GM18870 (cell line): ENCODE measurements at regions not wholly inside any gene's neighbourhood (a gene's known extent, or its start where the extent isn't known, plus 50 kb on each side); places are given as distances from the start of the nearest gene placed in this dataset.
"Not testable (repeated sequence)": the region's sequence is repeated elsewhere in the genome, so short reads cannot be mapped to it uniquely, and the experiment has no call there.

ENCODE experiments used
- ATAC-seq: cut with Tn5 transposase; IDR thresholded peaks from one replicate; pipeline ENCODE4 v1.9.1; 2021; ENCODE audit warnings: moderate library complexity; ENCODE audit not compliant: unreplicated experiment

DNA sequence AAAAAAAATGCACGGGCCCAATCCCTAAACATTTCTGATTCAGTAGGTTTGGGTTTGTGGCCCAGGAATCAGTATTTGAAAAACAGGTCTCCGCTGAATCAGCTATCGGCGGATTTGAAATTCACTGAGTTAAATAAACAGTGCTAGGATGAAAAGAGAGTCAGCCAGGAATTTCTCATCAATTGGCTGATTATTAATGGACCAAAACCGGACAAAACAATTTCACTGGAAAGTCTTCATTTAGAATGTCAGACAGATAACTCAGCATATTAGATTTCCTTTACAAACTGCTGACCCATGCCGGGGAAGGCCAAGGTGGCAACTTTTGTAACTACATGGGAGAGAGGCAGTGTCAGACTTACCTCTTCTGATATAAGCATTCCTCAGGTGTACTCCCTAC is 99.4 kb upstream of the LSM6 start:
- no peak for ATAC-seq

DNA sequence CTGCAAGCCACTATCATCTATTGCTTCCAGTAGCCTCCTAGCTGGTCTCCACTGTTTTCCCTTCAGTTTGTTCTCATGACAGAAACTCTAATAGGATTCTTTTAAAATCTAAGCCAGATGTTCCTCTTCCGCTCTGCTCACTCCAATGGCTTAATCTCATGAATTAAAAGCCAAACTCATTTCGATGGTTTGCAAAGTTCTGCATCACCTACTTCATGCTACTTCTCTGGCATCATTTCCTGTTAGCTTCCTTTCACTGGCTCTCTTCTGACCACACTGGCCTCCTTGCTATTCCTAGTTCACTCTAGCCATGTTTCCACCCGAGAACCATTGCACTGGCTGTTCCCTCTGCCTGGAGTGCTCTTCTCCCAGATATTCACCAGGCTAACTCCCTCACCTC is 102.0 kb upstream of the LSM6 start:
- no peak for ATAC-seq

- no peak for ATAC-seq
These were observed 103.1 kb upstream of the LSM6 start for GRCh38 chr4:146072376-146072775.

GRCh38 chr4:146071390-146071789 is 104.1 kb upstream of the LSM6 start:
- no peak for ATAC-seq

- ATAC-seq = peak; percentile 33
These were observed 112.4 kb upstream of the LSM6 start for GRCh38 chr4:146063143-146063542.

DNA sequence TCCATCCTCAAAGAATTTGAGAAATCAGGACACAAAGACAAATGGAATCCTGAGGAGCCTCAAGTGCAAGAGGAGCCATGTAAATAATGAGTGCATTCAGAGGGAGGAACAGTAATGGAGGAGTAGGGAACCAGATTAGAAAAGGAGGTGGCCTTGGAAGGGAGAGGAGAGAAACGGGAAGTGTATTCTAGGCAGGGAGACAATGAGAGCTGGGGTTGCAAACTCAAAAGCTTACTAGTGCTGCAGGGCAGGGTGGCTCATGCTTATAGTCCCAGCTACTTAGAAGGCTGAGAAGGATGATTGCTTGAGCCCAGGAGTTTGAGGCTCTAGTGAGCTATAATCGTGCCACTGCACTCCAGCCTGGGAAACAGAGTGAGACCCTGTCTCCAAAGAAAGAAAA is 113.2 kb upstream of the LSM6 start:
- ATAC-seq = no peak

GRCh38 chr4:146061610-146062334 is 113.7 kb upstream of the LSM6 start:
- no peak for ATAC-seq

DNA sequence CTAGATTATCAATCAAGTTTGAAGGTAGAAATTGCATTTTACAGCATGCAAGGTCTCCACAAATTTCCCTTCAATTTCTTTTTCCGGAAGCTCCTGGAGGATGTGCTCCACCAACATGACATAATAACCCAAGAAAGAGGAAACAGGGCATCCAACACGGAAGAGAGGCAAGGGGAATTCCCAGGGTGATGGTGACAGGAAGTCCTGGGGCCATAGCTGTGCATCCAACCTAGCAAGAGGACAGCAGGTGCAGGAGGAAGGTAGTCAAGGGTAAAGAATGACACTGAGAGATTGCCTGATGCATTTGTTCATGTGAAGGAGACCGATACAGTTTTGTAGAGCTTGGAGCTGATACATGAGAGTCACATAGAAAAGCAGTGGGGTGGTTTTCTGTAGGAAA is 115.7 kb upstream of the LSM6 start:
- peak; percentile 75 for ATAC-seq

DNA sequence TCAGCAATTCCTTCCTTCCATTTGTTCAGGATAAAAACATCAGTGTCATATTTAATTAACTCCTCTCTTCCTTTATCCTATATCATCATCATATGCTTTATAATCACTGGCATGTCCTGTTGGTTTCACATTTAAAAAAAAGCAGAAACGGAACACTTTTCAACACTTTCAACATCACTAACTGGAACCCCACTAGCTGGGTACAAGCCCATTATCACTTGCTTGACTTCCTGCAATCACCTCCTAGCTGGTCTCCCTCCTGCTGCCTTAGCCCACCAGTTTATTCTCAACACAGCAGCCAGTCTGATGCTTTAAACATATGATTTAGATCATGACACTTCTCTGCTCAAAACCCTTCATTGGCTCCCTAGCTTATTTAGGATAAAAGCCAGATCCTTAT is 116.4 kb upstream of the LSM6 start:
- ATAC-seq = peak; percentile 33

- no peak for ATAC-seq
These were observed 117.0 kb upstream of the LSM6 start for GRCh38 chr4:146058531-146058930.

DNA sequence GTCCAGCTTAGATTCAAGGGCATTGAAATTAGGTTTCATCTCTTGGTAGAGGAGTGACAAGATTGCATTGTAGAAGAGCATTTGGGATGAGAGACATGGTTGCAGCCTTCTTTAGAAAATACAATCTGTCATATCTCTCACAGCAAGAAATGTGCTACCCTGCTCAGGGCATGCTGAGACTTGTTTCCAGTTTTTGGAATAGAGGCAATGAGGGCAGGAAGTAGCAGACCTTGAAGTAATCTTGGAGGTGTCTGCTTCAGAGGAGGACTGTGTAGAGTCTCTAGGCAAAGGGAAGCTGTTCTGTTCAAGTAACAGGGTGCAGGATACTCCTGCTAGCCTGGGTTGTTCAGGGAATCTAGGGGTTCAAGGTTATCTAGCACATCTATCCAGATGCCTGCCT is 116.1 kb upstream of the ZNF827 start:
- ATAC-seq = no peak

DNA sequence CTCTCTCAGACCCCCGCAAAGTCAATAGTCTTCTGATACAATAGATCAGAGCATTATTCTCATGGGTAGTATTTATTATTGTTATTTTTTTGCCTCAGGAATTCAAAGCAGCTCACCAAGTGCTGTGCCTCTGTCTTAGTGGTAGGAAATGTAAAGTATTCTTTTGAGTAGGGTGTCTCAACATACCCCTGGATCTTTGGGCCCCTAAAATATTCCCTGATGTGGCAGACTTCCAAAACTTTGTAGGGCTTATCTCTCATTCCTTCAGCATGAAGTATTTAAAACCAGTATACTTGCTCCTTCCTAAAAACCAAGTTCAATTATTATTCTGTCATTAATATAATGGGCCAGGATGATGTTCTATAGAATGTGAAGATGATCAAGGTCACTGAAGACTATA is 115.3 kb upstream of the ZNF827 start:
- ATAC-seq = no peak

- no peak for ATAC-seq
These were observed 113.2 kb upstream of the ZNF827 start for GRCh38 chr4:146051728-146052391.

- no peak for ATAC-seq
These were observed 112.6 kb upstream of the ZNF827 start for GRCh38 chr4:146051223-146051622.

GRCh38 chr4:146049802-146050201 is 111.2 kb upstream of the ZNF827 start:
- ATAC-seq = peak; percentile 90

- ATAC-seq = not testable (repeated sequence)
These were observed 109.1 kb upstream of the ZNF827 start for GRCh38 chr4:146047768-146048167.

DNA sequence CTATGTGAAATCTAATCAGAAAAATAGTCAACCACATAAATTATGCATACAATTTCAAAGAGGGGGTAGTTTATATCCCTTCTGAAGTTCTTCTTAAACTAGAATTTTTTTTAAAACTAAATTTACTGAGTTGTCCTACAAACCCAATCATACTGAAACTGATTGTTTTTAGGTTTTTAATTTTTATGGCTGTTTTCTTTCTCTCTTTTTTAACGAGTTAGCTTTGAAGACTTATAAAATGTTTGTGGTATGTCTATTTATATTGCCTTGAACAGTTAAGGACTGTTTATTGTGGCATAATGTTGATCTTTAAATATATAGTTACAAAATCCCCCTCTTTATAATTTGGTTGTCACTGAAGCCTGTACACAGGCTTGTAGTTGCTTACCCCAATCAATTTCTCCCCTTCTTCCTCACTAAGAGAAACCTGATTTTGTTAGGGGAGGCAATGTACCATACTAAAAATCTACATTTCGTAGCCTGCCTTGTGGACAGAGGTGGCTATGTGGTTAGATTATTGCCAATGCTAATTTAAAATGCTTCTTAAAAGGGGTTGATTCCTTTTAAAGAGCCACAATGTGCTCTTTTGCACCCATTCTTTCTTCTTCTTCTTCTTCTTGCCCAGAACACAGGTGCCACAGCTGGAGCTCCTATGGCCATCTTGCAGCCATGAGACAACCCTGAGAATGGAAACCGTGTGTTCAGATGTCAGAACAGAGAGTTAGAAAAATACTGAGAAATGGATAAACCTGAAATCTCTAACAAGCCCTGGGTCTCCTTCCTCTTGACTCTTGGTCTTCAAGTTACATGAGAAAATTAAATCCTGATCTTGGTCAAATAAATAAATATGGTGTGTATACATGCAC is 102.7 kb upstream of the ZNF827 start:
- no peak for ATAC-seq

GRCh38 chr4:146040623-146041022 is 102.0 kb upstream of the ZNF827 start:
- no peak for ATAC-seq

- no peak for ATAC-seq
These were observed 94.5 kb upstream of the ZNF827 start for GRCh38 chr4:146033149-146033548.

- no peak for ATAC-seq
These were observed 93.7 kb upstream of the ZNF827 start for GRCh38 chr4:146032234-146032860.
